ENCODE measurements at regions not wholly inside any gene's neighbourhood (a gene's known extent, or its start where the extent isn't known, plus 50 kb on each side); places are given as distances from the start of the nearest gene placed in this dataset.

DNA sequence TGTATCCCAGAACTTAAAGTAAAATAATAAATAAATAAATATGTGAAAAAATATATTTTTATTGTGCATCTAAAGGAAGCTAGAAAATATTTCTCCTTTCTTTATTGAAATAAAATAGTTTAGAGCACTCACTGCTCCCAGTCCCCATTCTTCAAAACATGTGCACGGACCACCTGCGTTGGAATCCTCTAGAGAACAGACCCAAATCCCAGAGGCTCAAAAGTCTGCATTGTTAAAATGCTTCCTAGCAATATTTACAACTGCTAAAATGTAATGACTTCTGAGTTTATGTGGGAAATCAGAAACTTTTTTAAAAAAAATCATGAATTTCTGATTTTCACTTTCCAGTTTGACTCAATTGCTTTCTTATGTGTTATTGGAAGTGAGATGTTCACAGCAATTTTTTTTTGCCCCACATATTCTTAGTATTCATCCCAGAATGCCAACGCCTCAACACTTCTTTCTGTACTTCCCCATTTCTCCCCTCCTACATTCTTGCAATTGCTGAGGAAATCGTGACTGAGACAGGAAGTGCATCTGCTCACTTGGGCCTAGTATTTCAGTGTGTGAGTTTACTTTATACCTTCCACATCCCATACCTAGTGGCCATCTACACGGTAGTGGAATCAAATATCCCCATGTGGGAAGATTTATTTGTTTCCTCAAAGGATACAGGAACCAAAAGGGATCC is 116.0 kb upstream of the FLRT2 start:
- DNase-seq (ENCODE audit: insufficient read length, low spot score), result no peak
- FAIRE-seq, result no peak
- TF ChIP-seq, protein P1, sequence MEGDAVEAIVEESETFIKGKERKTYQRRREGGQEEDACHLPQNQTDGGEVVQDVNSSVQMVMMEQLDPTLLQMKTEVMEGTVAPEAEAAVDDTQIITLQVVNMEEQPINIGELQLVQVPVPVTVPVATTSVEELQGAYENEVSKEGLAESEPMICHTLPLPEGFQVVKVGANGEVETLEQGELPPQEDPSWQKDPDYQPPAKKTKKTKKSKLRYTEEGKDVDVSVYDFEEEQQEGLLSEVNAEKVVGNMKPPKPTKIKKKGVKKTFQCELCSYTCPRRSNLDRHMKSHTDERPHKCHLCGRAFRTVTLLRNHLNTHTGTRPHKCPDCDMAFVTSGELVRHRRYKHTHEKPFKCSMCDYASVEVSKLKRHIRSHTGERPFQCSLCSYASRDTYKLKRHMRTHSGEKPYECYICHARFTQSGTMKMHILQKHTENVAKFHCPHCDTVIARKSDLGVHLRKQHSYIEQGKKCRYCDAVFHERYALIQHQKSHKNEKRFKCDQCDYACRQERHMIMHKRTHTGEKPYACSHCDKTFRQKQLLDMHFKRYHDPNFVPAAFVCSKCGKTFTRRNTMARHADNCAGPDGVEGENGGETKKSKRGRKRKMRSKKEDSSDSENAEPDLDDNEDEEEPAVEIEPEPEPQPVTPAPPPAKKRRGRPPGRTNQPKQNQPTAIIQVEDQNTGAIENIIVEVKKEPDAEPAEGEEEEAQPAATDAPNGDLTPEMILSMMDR (IDR thresholded peaks at IDR 0.05; ENCODE audit: insufficient read depth, missing control alignments), result no peak

DNA sequence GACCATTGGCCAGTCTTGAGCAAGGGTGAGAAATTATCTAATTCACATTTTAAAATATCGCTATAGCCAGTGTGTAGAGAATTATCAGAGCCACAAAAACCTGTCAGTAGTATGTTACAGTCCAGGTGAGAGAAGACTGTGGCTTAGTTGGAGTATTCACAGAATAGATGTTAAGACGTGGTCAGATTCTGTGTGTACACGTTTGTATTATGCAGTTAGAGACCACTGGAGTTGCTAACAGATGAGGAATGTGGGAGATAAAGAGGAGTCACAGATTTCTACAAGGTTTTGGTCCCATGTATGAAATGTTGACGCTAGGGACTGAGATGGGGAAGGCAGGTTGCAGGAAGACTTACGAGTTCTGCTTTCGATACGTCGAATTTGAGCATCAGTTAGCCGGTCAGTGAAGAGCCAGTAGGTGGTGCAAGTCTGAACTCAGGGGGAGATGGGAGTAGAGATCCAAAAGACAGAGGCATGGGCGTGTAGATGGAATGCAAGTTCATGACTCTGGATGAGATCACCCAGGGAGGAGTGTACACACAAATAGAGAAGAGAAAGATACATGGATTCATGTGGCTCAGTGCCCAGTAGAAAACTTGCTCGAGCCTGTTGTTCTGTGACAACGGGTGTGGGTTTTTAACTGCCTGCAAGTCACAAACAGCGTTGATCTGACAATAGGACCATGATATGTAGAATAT is 114.8 kb upstream of the FLRT2 start:
- DNase-seq (ENCODE audit: insufficient read length, low spot score), result no peak
- TF ChIP-seq, protein P1 (IDR thresholded peaks at IDR 0.05; ENCODE audit: insufficient read depth, missing control alignments), result no peak
- FAIRE-seq, result no peak

DNA sequence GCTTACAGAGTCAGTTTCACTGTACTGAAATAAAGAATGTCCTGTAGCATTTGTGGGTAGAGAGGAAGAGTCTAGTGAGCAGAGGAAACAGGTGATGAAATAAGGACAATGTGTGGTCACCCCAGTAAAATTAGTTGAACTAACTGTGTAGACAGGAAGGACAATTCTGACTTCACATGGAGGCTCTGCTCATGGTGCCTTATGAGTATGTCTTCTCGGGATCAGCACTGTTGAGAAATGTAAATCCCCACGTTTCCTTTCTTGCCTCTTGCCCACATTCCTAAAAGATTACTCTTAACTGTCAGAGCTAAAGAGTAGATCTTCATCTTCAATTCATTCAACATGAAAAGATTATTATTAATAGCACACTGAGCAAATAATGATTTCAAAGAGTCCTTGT is 113.2 kb upstream of the FLRT2 start:
- DNase-seq (ENCODE audit: insufficient read length, low spot score) (no peak), FAIRE-seq (no peak)
- TF ChIP-seq, protein P1 (IDR thresholded peaks at IDR 0.05; ENCODE audit: insufficient read depth, missing control alignments), result no peak

DNA sequence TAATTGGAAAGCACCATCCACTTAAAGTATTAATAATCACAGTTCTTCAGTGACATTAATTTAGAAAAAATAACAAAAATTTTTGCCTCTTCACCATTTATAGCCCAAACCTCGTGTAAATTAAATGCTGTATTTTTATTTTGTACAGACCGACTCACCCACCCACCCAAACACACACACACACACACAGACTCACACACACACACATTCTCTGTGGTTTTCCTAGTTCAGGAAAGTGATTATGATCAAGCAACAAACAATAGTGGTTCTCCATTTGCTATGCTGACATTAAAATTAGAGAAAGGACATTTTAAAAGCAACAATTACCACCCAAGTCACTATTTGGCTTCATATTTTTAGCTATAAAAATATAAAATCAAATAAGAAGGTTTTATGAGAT is 112.5 kb upstream of the FLRT2 start:
- no peak for FAIRE-seq
- DNase-seq (ENCODE audit: insufficient read length, low spot score), result no peak
- TF ChIP-seq, protein P1 (IDR thresholded peaks at IDR 0.05; ENCODE audit: insufficient read depth, missing control alignments), result no peak

DNA sequence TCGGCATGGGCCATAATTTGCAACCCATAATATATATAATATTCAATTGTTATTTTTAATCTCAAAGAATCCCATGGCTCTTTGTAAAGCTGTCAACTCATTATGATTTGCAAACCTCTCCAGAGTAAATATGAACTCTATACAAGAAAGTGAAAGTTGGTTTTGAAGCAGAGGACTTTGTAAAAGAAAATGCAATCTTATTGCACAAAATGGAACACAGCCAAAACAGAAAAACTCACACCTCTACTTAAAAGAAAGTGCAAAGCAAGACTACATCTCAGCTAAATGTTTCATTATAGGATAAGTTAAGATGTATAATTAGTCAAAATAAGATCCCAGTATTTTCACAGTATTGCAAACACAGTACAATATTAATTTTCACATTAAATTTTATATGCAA is 111.2 kb upstream of the FLRT2 start:
- no peak for DNase-seq (ENCODE audit: insufficient read length, low spot score)
- FAIRE-seq, result no peak
- TF ChIP-seq, protein P1 (IDR thresholded peaks at IDR 0.05; ENCODE audit: insufficient read depth, missing control alignments), result no peak

DNA sequence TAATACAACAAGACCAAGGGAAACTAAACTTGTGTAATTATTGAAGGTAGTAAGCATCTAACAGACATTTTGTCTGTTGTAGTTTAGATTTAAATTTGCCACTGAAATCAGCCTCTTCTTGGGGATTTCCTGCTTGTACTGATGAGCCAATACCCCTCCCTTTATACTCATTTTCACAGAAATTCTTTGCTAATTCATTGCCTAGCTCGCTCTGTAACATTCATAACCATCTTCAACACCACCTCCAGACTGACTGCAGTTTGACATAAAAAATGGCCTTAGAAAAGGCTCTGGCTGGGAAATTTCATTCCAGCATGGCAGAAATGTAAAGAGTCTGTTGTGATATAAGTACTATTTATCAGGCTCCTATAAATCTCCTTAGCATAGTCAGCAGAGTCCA is 109.7 kb upstream of the FLRT2 start:
- DNase-seq (ENCODE audit: insufficient read length, low spot score), result no peak
- FAIRE-seq, result no peak
- TF ChIP-seq, protein P1 (IDR thresholded peaks at IDR 0.05; ENCODE audit: insufficient read depth, missing control alignments), result no peak

DNA sequence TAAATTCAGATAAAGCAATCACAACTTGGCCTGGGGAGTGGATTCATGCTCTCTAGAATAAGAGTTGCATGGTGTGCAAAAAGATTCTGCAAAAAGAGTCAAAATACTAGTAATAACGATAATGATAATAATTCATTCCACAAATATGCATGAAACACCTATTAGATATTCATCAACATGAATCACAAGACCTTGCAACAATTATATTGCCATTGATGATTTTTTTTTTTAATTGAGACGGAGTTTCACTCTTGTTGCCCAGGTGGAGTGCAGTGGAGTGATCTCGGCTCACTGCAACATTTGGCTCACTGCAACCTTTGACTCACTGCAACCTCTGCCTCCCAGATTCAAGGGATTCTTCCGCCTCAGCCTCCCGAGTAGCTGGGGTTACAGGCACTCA is 109.2 kb upstream of the FLRT2 start:
- FAIRE-seq, result no peak

More for the DNA sequence above, 109.2 kb upstream of the FLRT2 start:
- TF ChIP-seq, protein P1 (IDR thresholded peaks at IDR 0.05; ENCODE audit: insufficient read depth, missing control alignments), result no peak
- no peak for DNase-seq (ENCODE audit: insufficient read length, low spot score)
